GM21825 (cell line): ENCODE measurements at regions not wholly inside any gene's neighbourhood (a gene's known extent, or its start where the extent isn't known, plus 50 kb on each side); places are given as distances from the start of the nearest gene placed in this dataset.

Experiments used
- ATAC-seq: cut with Tn5 transposase; IDR thresholded peaks from one replicate; pipeline ENCODE4 v1.9.1; 2021; ENCODE audit warnings: mild to moderate bottlenecking, moderate library complexity; ENCODE audit not compliant: unreplicated experiment

DNA sequence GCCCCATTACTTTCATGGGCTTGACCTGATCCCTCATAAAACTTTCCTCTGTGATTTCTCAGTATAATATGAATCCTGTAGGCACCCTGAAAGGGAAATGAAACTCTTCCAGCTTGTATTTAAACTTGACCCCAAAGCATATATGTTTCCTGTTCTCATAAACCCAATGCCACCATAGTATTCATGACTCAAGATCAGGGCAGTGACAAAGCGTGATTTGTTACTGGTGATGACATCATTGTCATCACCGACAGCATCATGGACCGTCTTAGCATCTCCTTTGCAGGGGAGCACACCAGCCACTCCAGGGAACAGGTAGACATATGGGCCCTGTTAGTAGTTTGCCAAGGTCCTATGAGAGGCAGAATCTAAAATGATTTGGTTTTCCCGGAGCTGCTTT lies 741.2 kb downstream of the NR2F2 start:
- ATAC-seq, result no peak

- ATAC-seq, result no peak
Measured at GRCh38 chr15:97072545-97072944, 742.0 kb downstream of the NR2F2 start.

- no peak for ATAC-seq
Measured at GRCh38 chr15:97076011-97076410, 745.5 kb downstream of the NR2F2 start.

- no peak for ATAC-seq
Measured at GRCh38 chr15:97077975-97078374, 747.5 kb downstream of the NR2F2 start.

GRCh38 chr15:97078591-97078990 lies 748.1 kb downstream of the NR2F2 start:
- ATAC-seq, result no peak

- ATAC-seq, result no peak
Measured at GRCh38 chr15:97081666-97082226, 751.2 kb downstream of the NR2F2 start.

- no peak for ATAC-seq
Measured at GRCh38 chr15:97082830-97083229, 752.3 kb downstream of the NR2F2 start.

- no peak for ATAC-seq
Measured at GRCh38 chr15:97084650-97085049, 754.1 kb downstream of the NR2F2 start.

GRCh38 chr15:97085731-97086130 lies 755.2 kb downstream of the NR2F2 start:
- no peak for ATAC-seq

DNA sequence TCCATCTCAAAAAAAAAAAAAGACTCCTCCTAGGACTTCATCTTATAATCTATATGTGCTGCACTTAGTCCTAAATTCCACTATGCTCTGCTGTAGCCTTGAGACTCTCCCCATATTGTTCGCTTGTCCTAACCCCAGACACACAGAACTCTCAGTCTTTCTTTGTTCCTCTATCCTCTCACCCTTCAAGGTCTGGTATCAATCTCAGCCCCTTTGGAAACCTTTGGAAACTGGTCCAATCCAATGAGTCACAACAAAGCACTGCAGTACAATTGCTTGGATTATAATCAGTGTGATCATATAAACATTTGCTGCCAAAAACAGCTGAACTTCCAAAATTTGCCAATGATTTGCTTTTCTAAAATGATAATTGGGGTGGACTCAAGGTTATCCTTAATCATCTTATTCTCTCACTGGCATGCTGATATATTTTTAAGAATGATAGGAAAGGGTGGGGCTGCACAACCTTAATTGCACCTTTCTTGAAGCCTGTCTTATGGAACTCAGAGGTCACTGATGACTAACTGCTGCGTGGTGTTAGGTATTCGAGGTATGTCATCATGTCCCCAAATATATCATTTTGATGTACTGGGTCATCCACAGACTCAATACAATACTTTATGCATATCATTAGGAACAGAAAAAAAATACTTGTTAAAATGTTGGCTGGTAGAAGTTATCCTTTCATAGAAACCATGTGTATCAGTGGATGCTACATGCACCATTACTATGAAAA lies 756.7 kb downstream of the NR2F2 start:
- no peak for ATAC-seq

DNA sequence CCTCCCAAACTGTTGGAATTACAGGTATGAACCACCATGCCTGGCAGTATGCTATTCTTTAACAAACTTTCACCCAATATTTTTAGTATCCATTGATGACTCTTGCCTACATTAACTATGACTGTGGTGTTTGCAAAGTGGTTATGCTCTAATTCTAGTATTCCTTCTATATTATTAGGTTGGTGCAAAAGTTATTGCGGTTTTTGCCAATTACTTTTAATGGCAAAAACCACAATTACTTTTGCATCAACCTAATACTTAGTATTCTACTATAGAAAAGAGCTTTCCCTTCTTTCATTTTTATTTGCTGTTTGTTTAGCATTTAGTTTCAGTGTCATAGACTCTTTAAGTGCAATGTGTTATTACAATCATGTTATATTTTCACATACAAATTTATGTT lies 760.6 kb downstream of the NR2F2 start:
- no peak for ATAC-seq

DNA sequence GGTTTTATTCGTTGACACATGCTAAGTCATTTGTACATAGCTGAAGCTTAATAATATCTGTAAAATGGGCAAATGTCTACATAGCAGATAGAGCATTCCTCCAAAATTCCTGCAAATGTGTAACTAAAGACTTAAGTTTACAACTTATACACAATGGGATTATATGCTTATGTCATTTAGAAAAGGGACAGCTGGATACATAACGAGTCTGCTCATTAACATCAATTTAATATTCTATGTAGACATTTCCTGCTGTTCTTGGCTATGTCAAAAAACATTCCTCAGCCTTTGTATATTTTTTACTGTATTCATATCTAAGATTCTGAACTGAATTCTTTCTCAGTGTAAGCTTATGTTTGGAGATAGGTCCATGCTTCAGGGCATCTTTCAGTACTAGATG lies 762.2 kb downstream of the NR2F2 start:
- ATAC-seq, result no peak

DNA sequence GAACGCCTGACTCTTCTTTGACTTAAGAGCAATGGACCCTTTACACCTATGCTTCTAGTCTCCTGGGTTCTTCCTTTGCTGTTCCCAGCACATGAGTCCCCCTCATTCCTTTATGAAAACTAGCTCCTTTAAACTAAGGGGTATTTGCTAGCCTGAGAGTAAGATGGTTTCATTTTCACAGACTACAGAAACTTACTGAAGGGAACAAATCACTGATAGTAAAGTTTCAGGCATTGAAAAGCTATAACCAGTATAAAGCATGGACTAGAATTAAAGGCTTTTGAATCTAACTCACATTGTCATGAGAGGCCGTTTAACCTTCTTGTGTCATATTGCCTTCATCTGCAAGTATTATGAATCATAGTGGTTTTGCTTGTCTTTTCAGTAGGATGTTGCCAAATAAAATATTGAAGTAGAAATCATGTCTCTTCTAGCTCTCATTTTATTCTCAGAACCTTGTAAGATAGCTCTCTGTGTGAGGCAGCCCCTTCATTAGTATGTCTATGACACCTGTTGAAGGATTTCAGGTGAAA lies 765.9 kb downstream of the NR2F2 start:
- no peak for ATAC-seq

GRCh38 chr15:97099040-97099439 lies 768.5 kb downstream of the NR2F2 start:
- ATAC-seq, result no peak

GRCh38 chr15:97101572-97101971 lies 771.1 kb downstream of the NR2F2 start:
- ATAC-seq, result no peak

DNA sequence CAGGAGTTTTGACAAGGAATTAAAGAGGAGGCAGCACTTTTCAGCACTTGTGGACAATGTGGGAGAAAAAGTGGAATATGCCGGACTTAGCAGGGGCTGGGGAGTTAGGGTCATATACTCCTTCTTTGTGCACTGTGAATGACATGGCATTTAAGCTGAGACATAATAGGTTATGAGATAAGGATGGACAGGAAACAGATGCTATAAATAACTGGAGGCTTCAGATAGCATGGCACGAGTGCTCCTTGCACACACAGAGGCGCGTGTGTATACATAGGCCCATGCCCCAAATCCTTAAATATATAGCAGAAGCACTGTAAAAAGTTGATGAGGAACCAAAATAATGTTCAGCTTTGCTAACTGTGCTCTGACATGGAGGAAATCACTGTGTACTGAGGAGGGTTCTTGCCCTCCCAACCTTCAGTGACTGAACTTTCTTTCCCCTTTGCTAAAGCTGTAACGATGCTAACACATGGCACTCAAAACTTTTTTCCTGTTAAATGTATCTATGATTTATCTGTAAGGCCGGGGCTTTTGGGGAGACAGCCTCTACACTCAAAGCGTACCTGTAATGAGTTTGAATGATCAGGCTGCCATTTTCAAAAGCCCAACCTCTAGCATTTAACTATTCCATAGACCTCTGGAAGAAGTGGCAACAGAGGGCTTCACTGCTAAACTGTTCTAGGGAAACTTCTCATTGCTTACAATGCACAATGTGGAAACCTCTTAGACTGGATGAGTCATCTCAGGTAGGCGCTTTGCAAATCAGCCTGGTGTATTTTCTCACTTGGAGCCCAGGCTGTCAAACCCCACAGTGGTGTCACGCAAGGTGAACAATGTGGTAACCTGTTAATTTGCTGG lies 784.6 kb downstream of the NR2F2 start:
- no peak for ATAC-seq

DNA sequence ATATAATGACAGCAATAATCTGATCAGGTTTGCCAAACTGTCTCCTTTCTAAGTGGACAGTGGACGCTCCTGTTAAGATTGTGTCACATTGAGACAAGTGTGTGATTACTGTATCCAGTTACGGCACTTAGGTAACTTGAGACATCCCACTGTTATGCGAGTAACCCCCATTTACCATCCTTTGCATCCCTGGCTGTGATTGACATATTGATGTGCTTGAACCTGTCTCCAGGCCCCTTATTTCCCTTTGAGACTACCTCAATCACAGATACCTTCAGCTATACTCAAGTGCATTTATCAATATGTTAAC lies 785.2 kb downstream of the NR2F2 start:
- ATAC-seq, result no peak

GRCh38 chr15:97124790-97125189 lies 794.3 kb downstream of the NR2F2 start:
- ATAC-seq, result no peak

DNA sequence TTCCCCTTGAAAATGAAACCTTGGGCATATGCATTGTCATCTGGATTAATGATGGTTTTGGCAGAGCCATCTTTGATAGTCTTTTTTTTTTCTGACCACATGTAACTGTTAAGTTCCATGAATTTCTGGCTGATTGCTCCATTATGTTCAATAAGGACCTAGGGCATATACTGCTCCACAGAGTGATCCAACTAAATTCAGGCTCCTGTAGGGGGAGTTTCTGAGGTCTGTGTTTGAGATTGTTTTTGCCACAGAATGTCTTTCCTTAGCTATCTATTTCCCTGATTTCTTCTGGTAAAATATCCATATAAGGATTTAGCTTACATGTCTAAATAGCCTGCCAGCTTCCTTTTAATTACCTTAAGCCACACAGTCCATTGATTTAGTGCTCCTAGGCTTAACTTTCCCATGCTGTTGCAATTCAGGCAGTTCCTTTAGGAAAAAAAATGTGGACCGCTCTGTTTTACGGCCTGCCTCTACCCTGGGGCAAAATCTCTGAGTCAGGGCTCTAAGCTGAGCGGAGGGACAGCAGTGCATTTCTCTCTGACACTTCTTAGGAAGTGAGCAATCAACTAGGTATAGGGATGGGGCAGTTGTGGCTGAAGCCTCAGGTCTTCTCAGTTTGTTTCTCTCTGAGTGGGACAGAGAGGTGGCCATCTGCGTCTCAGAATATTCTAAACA lies 796.2 kb downstream of the NR2F2 start:
- ATAC-seq, result no peak

- ATAC-seq, result no peak
Measured at GRCh38 chr15:97129674-97130073, 799.2 kb downstream of the NR2F2 start.

DNA sequence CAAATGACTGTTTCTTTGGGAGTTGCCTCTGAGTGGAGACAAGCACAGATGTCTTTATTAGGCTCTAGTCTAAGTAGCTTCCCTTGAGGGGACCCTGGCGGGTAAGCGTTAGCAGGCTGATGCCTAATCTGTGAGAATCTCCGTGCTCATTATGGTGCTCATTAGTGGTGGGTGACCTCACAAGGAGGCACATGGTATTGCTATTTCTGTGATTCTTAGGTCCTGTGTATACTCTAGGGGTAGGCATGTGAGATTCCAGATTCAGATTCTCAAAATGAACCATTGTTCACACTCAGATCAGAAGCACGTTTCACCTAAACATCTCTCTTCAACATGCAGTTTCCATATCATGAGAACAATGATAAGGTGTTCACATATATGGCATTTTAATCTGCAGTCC lies 809.7 kb downstream of the NR2F2 start:
- no peak for ATAC-seq
